Karpas-422 (cell line): ENCODE measurements at regions not wholly inside any gene's neighbourhood (a gene's known extent, or its start where the extent isn't known, plus 50 kb on each side); places are given as distances from the start of the nearest gene placed in this dataset.

Experiments used
- DNase-seq: peaks from one replicate; pipeline ENCODE4 v3.0.0-alpha.2; 2015
- H2AFZ ChIP-seq: fragments of 200-600 bp; sonication (generic); 2 replicates; pipeline ENCODE4 v1.6.1; 2014; ENCODE audit warnings: antibody characterized with exemption, low read length, mixed read lengths
- H3K27ac ChIP-seq: fragments of 200-600 bp; sonication (generic); 2 replicates; pipeline ENCODE4 v1.5.1; 2014; ENCODE audit warnings: mild to moderate bottlenecking, low read length, moderate library complexity
- H3K27me3 ChIP-seq: fragments of 200-600 bp; sonication (generic); 2 replicates; pipeline ENCODE4 v1.6.1; 2014; ENCODE audit warnings: low read length, mixed read lengths
- H3K36me3 ChIP-seq: fragments of 200-600 bp; sonication (generic); 2 replicates; pipeline ENCODE4 v1.6.1; 2014; ENCODE audit warnings: low read length, mixed read lengths; ENCODE audit not compliant: insufficient read depth
- H3K4me1 ChIP-seq: fragments of 200-600 bp; sonication (generic); 2 replicates; pipeline ENCODE4 v1.6.1; 2014; ENCODE audit warnings: mild to moderate bottlenecking, low read length, mixed read lengths
- H3K4me2 ChIP-seq: fragments of 200-600 bp; sonication (generic); 2 replicates; pipeline ENCODE4 v1.6.1; 2014; ENCODE audit warnings: low read length, low read depth, mild to moderate bottlenecking; ENCODE audit not compliant: poor library complexity, severe bottlenecking
- H3K4me3 ChIP-seq: fragments of 200-600 bp; sonication (generic); 2 replicates; pipeline ENCODE4 v1.5.1; 2014; ENCODE audit warnings: mild to moderate bottlenecking, antibody characterized with exemption, low read length, mixed read lengths
- H3K79me2 ChIP-seq: fragments of 200-600 bp; sonication (generic); 2 replicates; pipeline ENCODE4 v1.6.1; 2014; ENCODE audit warnings: mild to moderate bottlenecking, low read length, mixed read lengths
- H3K9ac ChIP-seq: fragments of 200-600 bp; sonication (generic); 2 replicates; pipeline ENCODE4 v1.6.0; 2014; ENCODE audit warnings: low read length
- H3K9me2 ChIP-seq: fragments of 200-600 bp; sonication (generic), shearing (Covaris generic); replicated peaks from 2 replicates; pipeline ENCODE4 v1.6.0; 2014; ENCODE audit warnings: mild to moderate bottlenecking, low read length, moderate library complexity; ENCODE audit not compliant: insufficient read depth
- H3K9me3 ChIP-seq: fragments of 300-700, 200-600 bp; sonication (generic); 2 replicates; pipeline ENCODE4 v1.6.1; 2014; ENCODE audit warnings: low read length, mixed read lengths
- H4K20me1 ChIP-seq: fragments of 200-600 bp; sonication (generic); 2 replicates; pipeline ENCODE4 v1.6.1; 2014; ENCODE audit warnings: mild to moderate bottlenecking, antibody characterized with exemption, low read length, low read depth; ENCODE audit not compliant: insufficient read depth

- Histone ChIP-seq H4K20me1 (no peaks in the 10 kb centered on the region), H3K9me3 (no peaks in the 10 kb centered on the region), H3K9me2 (no peaks in the 10 kb centered on the region), H2AFZ (no peak overlapping the region), H3K9ac (no peak overlapping the region), H3K79me2 (no peaks in the 10 kb centered on the region), H3K27ac (no peak overlapping the region), H3K36me3 (no peaks in the 10 kb centered on the region), H3K4me1 (no peaks in the 10 kb centered on the region), H3K27me3 (no peaks in the 10 kb centered on the region), H3K4me2 (no peak overlapping the region), H3K4me3 (no peak overlapping the region)
- no peak for DNase-seq
Observed at GRCh38 chr10:123428391-123428790, 237.8 kb upstream of the GPR26 start.

GRCh38 chr10:123429706-123430221 lies 236.4 kb upstream of the GPR26 start:
- Histone ChIP-seq H3K9ac (no peak overlapping the region), H3K4me3 (no peak overlapping the region), H4K20me1 (no peaks in the 10 kb centered on the region), H3K27ac (no peak overlapping the region), H3K9me2 (no peaks in the 10 kb centered on the region), H3K9me3 (no peaks in the 10 kb centered on the region), H2AFZ (no peak overlapping the region), H3K36me3 (no peaks in the 10 kb centered on the region), H3K4me1 (no peaks in the 10 kb centered on the region), H3K4me2 (no peak overlapping the region), H3K27me3 (no peaks in the 10 kb centered on the region), H3K79me2 (no peaks in the 10 kb centered on the region)
- no peak for DNase-seq

- no peak overlapping the region for H2AFZ ChIP-seq
- H3K9me3 ChIP-seq: no peaks in the 10 kb centered on the region
- H3K27ac ChIP-seq: no peak overlapping the region
- H3K27me3 ChIP-seq: 0 out of 2 replicates have a peak, but pooled peaks cover 3% of the 10 kb centered on the region
- H3K36me3 ChIP-seq: no peaks in the 10 kb centered on the region
- H3K9ac ChIP-seq: no peak overlapping the region
- H3K9me2 ChIP-seq: no peaks in the 10 kb centered on the region
- no peaks in the 10 kb centered on the region for H3K79me2 ChIP-seq
- no peak overlapping the region for H3K4me2 ChIP-seq
- H3K4me1 ChIP-seq: no peaks in the 10 kb centered on the region
- no peak overlapping the region for H3K4me3 ChIP-seq
- DNase-seq: no peak
- no peaks in the 10 kb centered on the region for H4K20me1 ChIP-seq
Observed at GRCh38 chr10:123433539-123433938, 232.6 kb upstream of the GPR26 start.

GRCh38 chr10:123434435-123435039 lies 231.6 kb upstream of the GPR26 start:
- Histone ChIP-seq H3K9me3 (no peaks in the 10 kb centered on the region), H3K4me2 (no peak overlapping the region), H4K20me1 (no peaks in the 10 kb centered on the region), H3K36me3 (no peaks in the 10 kb centered on the region), H2AFZ (no peak overlapping the region), H3K27me3 (0 out of 2 replicates have a peak, but pooled peaks cover 3% of the 10 kb centered on the region), H3K9ac (no peak overlapping the region), H3K4me1 (no peaks in the 10 kb centered on the region), H3K9me2 (no peaks in the 10 kb centered on the region), H3K27ac (no peak overlapping the region), H3K4me3 (no peak overlapping the region), H3K79me2 (no peaks in the 10 kb centered on the region)
- DNase-seq: no peak

GRCh38 chr10:123442901-123443300 lies 223.3 kb upstream of the GPR26 start:
- no peaks in the 10 kb centered on the region for H3K36me3 ChIP-seq
- H3K27me3 ChIP-seq: no peaks in the 10 kb centered on the region
- H3K27ac ChIP-seq: no peak overlapping the region
- no peaks in the 10 kb centered on the region for H4K20me1 ChIP-seq
- no peak overlapping the region for H3K4me3 ChIP-seq
- H2AFZ ChIP-seq: no peak overlapping the region
- H3K9me3 ChIP-seq: no peaks in the 10 kb centered on the region
- H3K4me2 ChIP-seq: no peak overlapping the region
- no peaks in the 10 kb centered on the region for H3K4me1 ChIP-seq
- no peak for DNase-seq
- no peaks in the 10 kb centered on the region for H3K9me2 ChIP-seq
- no peak overlapping the region for H3K9ac ChIP-seq
- H3K79me2 ChIP-seq: no peaks in the 10 kb centered on the region

- Histone ChIP-seq H3K4me1 (no peaks in the 10 kb centered on the region), H3K27ac (no peak overlapping the region), H3K9ac (no peak overlapping the region), H3K27me3 (no peaks in the 10 kb centered on the region), H3K4me3 (no peak overlapping the region), H3K9me2 (no peaks in the 10 kb centered on the region), H3K9me3 (no peaks in the 10 kb centered on the region), H3K36me3 (no peaks in the 10 kb centered on the region), H2AFZ (no peak overlapping the region), H3K79me2 (no peaks in the 10 kb centered on the region), H4K20me1 (no peaks in the 10 kb centered on the region), H3K4me2 (no peak overlapping the region)
- no peak for DNase-seq
Observed at GRCh38 chr10:123443924-123444323, 222.2 kb upstream of the GPR26 start.

GRCh38 chr10:123445261-123445775 lies 220.8 kb upstream of the GPR26 start:
- H3K4me2 ChIP-seq: no peak overlapping the region
- H2AFZ ChIP-seq: no peak overlapping the region
- H3K4me3 ChIP-seq: no peak overlapping the region
- H3K79me2 ChIP-seq: no peaks in the 10 kb centered on the region
- H3K4me1 ChIP-seq: no peaks in the 10 kb centered on the region
- no peaks in the 10 kb centered on the region for H3K36me3 ChIP-seq
- no peaks in the 10 kb centered on the region for H3K9me3 ChIP-seq
- no peak for DNase-seq
- no peaks in the 10 kb centered on the region for H4K20me1 ChIP-seq
- H3K27ac ChIP-seq: no peak overlapping the region
- H3K27me3 ChIP-seq: no peaks in the 10 kb centered on the region
- no peaks in the 10 kb centered on the region for H3K9me2 ChIP-seq
- H3K9ac ChIP-seq: no peak overlapping the region

- no peaks in the 10 kb centered on the region for H4K20me1 ChIP-seq
- H3K9me3 ChIP-seq: no peaks in the 10 kb centered on the region
- H2AFZ ChIP-seq: no peak overlapping the region
- no peaks in the 10 kb centered on the region for H3K36me3 ChIP-seq
- H3K9me2 ChIP-seq: no peaks in the 10 kb centered on the region
- H3K79me2 ChIP-seq: no peaks in the 10 kb centered on the region
- no peaks in the 10 kb centered on the region for H3K27me3 ChIP-seq
- H3K9ac ChIP-seq: no peak overlapping the region
- H3K4me3 ChIP-seq: no peak overlapping the region
- no peak overlapping the region for H3K4me2 ChIP-seq
- no peaks in the 10 kb centered on the region for H3K4me1 ChIP-seq
- no peak for DNase-seq
- H3K27ac ChIP-seq: no peak overlapping the region
Observed at GRCh38 chr10:123446449-123447156, 219.6 kb upstream of the GPR26 start.
